H9 (cell line): ENCODE measurements at regions not wholly inside any gene's neighbourhood (a gene's known extent, or its start where the extent isn't known, plus 50 kb on each side); places are given as distances from the start of the nearest gene placed in this dataset.

ENCODE experiments used
- DNase-seq: peaks from one replicate; pipeline ENCODE4 v3.0.0-alpha.2; 2017
- H2AFZ ChIP-seq: one replicate; pipeline ENCODE4 v1.6.1; 2013; ENCODE audit warnings: mild to moderate bottlenecking, low read length, control low read depth, moderate library complexity
- H2AK5ac ChIP-seq: 2 replicates; pipeline ENCODE4 v1.6.1; 2013; ENCODE audit warnings: low read length, control low read depth, mixed read lengths; ENCODE audit not compliant: insufficient read length
- H2BK120ac ChIP-seq: one replicate; pipeline ENCODE4 v1.6.1; 2013; ENCODE audit warnings: low read depth, mild to moderate bottlenecking, low read length, control low read depth, inconsistent platforms; ENCODE audit not compliant: poor library complexity, severe bottlenecking
- H2BK12ac ChIP-seq: 2 replicates; pipeline ENCODE4 v1.6.1; 2013; ENCODE audit warnings: low read length, control low read depth, mixed read lengths, low read depth; ENCODE audit not compliant: insufficient read length
- H2BK15ac ChIP-seq: 2 replicates; pipeline ENCODE4 v1.6.1; 2013; ENCODE audit warnings: low read depth, low read length, control low read depth
- H2BK20ac ChIP-seq: one replicate; pipeline ENCODE4 v1.6.1; 2013; ENCODE audit warnings: low read depth, mild to moderate bottlenecking, low read length, control low read depth, inconsistent platforms; ENCODE audit not compliant: poor library complexity, severe bottlenecking
- H2BK5ac ChIP-seq: 2 replicates; pipeline ENCODE4 v1.6.1; 2013; ENCODE audit warnings: low read length, control low read depth, mixed read lengths; ENCODE audit not compliant: insufficient read length
- H3K14ac ChIP-seq: 2 replicates; pipeline ENCODE4 v1.6.1; 2013; ENCODE audit warnings: low read length, control low read depth; ENCODE audit not compliant: insufficient read depth
- H3K18ac ChIP-seq: 2 replicates; pipeline ENCODE4 v1.6.1; 2013; ENCODE audit warnings: low read depth, mild to moderate bottlenecking, mixed read lengths, low read length, control low read depth; ENCODE audit not compliant: insufficient read length
- H3K23ac ChIP-seq: 2 replicates; pipeline ENCODE4 v1.6.1; 2013; ENCODE audit warnings: low read length, control low read depth, mixed read lengths, low read depth; ENCODE audit not compliant: insufficient read length
- H3K23me2 ChIP-seq: 2 replicates; pipeline ENCODE4 v1.6.1; 2013; ENCODE audit warnings: low read depth, mild to moderate bottlenecking, mixed read lengths, low read length, control low read depth; ENCODE audit not compliant: insufficient read length, poor library complexity, severe bottlenecking
- H3K27ac ChIP-seq: 2 replicates; pipeline ENCODE4 v1.5.1; 2013; ENCODE audit warnings: low read length, control low read depth, mixed read lengths, low read depth; ENCODE audit not compliant: insufficient read length
- H3K27me3 ChIP-seq: 2 replicates; pipeline ENCODE4 v1.6.1; 2013; ENCODE audit warnings: low read length, control low read depth, inconsistent platforms; ENCODE audit not compliant: insufficient read depth
- H3K4ac ChIP-seq: 2 replicates; pipeline ENCODE4 v1.6.1; 2013; ENCODE audit warnings: low read depth, mild to moderate bottlenecking, control low read depth, inconsistent platforms, low read length, moderate library complexity
- H3K4me1 ChIP-seq: 2 replicates; pipeline ENCODE4 v1.6.1; 2013; ENCODE audit warnings: low read length, control low read depth, inconsistent platforms; ENCODE audit not compliant: insufficient read depth
- H3K4me2 ChIP-seq: 2 replicates; pipeline ENCODE4 v1.6.1; 2013; ENCODE audit warnings: low read length, control low read depth, mixed read lengths; ENCODE audit not compliant: insufficient read length, insufficient read depth
- H3K56ac ChIP-seq: 2 replicates; pipeline ENCODE4 v1.6.1; 2013; ENCODE audit warnings: low read depth, mild to moderate bottlenecking, mixed read lengths, low read length, control low read depth; ENCODE audit not compliant: insufficient read length
- H3K79me1 ChIP-seq: 2 replicates; pipeline ENCODE4 v1.6.1; 2013; ENCODE audit warnings: low read depth, mild to moderate bottlenecking, moderate library complexity, low read length, control low read depth, inconsistent platforms; ENCODE audit not compliant: insufficient read depth, poor library complexity, severe bottlenecking
- H3K79me2 ChIP-seq: 2 replicates; pipeline ENCODE4 v1.6.1; 2013; ENCODE audit warnings: low read length, control low read depth, inconsistent platforms; ENCODE audit not compliant: insufficient read depth
- H3K9ac ChIP-seq: 2 replicates; pipeline ENCODE4 v1.6.1; 2013; ENCODE audit warnings: low read length, control low read depth, mixed read lengths; ENCODE audit not compliant: insufficient read length; ENCODE audit errors: extremely low read depth
- H3K9me3 ChIP-seq: one replicate; pipeline ENCODE4 v1.6.1; 2013; ENCODE audit warnings: low read depth, low read length, inconsistent platforms; ENCODE audit not compliant: control insufficient read depth
- H3T11ph ChIP-seq: one replicate; pipeline ENCODE4 v1.6.1; 2013; ENCODE audit warnings: mild to moderate bottlenecking, low read length, control low read depth, inconsistent platforms
- H4K20me1 ChIP-seq: one replicate; pipeline ENCODE4 v1.6.1; 2013; ENCODE audit not compliant: control insufficient read depth, insufficient read length, insufficient read depth
- H4K5ac ChIP-seq: 2 replicates; pipeline ENCODE4 v1.6.1; 2013; ENCODE audit warnings: low read depth, mild to moderate bottlenecking, mixed read lengths, low read length, control low read depth; ENCODE audit not compliant: insufficient read length
- H4K8ac ChIP-seq: replicated peaks from 2 replicates; pipeline ENCODE4 v1.6.1; 2013; ENCODE audit warnings: low read length, control low read depth, mixed read lengths, low read depth; ENCODE audit not compliant: insufficient read length
- H4K91ac ChIP-seq: 2 replicates; pipeline ENCODE4 v1.6.1; 2013; ENCODE audit warnings: low read depth, mild to moderate bottlenecking, moderate library complexity, mixed read lengths, low read length, control low read depth; ENCODE audit not compliant: insufficient read length
- H3K27ac Mint-ChIP-seq, 3 experiments: 2 replicates in 2 of 3; 3 replicates in 1 of 3; pipeline ENCODE4 v1.8.0; 2020 to 2021; ENCODE audit warnings: mixed read lengths in 3 of 3, mild to moderate bottlenecking in 1 of 3, moderate library complexity in 1 of 3
- H3K27me3 Mint-ChIP-seq: 2 replicates; pipeline ENCODE4 v1.8.0; 2021; ENCODE audit warnings: low read depth, mild to moderate bottlenecking, moderate library complexity, mixed read lengths
- H3K36me3 Mint-ChIP-seq, 3 experiments: 2 replicates in 2 of 3; 3 replicates in 1 of 3; pipeline ENCODE4 v1.8.0; 2020 to 2021; ENCODE audit warnings: low read depth in 3 of 3, mixed read lengths in 3 of 3; ENCODE audit not compliant: insufficient read depth in 1 of 3
- H3K4me1 Mint-ChIP-seq, 2 experiments: 2 replicates each; pipeline ENCODE4 v1.8.0; 2020; ENCODE audit warnings: mixed read lengths in 2 of 2
- H3K4me3 Mint-ChIP-seq, 2 experiments: 2 replicates in 1 of 2; 3 replicates in 1 of 2; pipeline ENCODE4 v1.8.0; 2020 to 2021; ENCODE audit warnings: mild to moderate bottlenecking in 2 of 2, mixed read lengths in 2 of 2, moderate library complexity in 1 of 2
- H3K9me3 Mint-ChIP-seq, 2 experiments: 2 replicates in 1 of 2; 3 replicates in 1 of 2; pipeline ENCODE4 v1.8.0; 2020; ENCODE audit warnings: mild to moderate bottlenecking in 2 of 2, mixed read lengths in 2 of 2, moderate library complexity in 1 of 2
- CTCF ChIP-seq: fragments of 200-600 bp; sonication (generic); conservative IDR thresholded peaks from 3 replicates; pipeline ENCODE4 v1.8.0; 2021; ENCODE audit warnings: antibody characterized with exemption, mild to moderate bottlenecking
- WGBS: extraction: QIAGEN DNeasy Blood & Tissue Kit; methylation state at CpG from one replicate; pipeline ENCODE4 v1.1.7; 2013; ENCODE audit warnings: missing lambda C conversion rate, low lambda C conversion rate, mixed read lengths; ENCODE audit not compliant: insufficient read length; ENCODE audit errors: extremely low coverage; 5-methylcytosine and 5-hydroxymethylcytosine counted together

GRCh38 chr10:94216201-94216600 is 146.5 kb downstream of the NOC3L start:
- DNase-seq, result no peak
- Histone ChIP-seq H2AFZ (no peak overlapping the region), H3K18ac (no peak overlapping the region), H3K56ac (no peak overlapping the region), H4K5ac (no peak overlapping the region), H2BK20ac (no peak overlapping the region), H3K27ac (no peak overlapping the region), H2BK5ac (no peak overlapping the region), H3K27me3 (no peaks in the 10 kb centered on the region), H4K20me1 (no peaks in the 10 kb centered on the region), H3K79me2 (no peaks in the 10 kb centered on the region), H4K8ac (no peak overlapping the region), H3K4me1 (peaks cover 9% of the 10 kb centered on the region), H3K14ac (no peak overlapping the region), H2BK120ac (no peak overlapping the region), H2BK15ac (no peak overlapping the region), H3K79me1 (no peaks in the 10 kb centered on the region), H3K23ac (no peak overlapping the region), H2BK12ac (no peak overlapping the region), H3K9ac (no peak overlapping the region), H3K9me3 (no peaks in the 10 kb centered on the region), H2AK5ac (no peak overlapping the region), H3K4me2 (no peak overlapping the region), H3K23me2 (no peaks in the 10 kb centered on the region), H3K4ac (no peak overlapping the region), H3T11ph (no peak overlapping the region), H4K91ac (no peak overlapping the region)
- H3K4me1 Mint-ChIP-seq, result peaks cover 30 to 35% of the 10 kb centered on the region in 2 experiments
- H3K27me3 Mint-ChIP-seq, result no peaks in the 10 kb centered on the region; the same call in 1 of the 2 replicates
- no CpG with 5 or more reads among the region's 4 CpGs for WGBS
- no peaks in the 10 kb centered on the region for H3K9me3 Mint-ChIP-seq
- no peak overlapping the region for H3K4me3 Mint-ChIP-seq
- no peaks in the 10 kb centered on the region for H3K36me3 Mint-ChIP-seq
- H3K27ac Mint-ChIP-seq, result no peak overlapping the region
- no peak for TF ChIP-seq CTCF
